NCI-H2196 (cell line): ENCODE measurements at regions not wholly inside any gene's neighbourhood (a gene's known extent, or its start where the extent isn't known, plus 50 kb on each side); places are given as distances from the start of the nearest gene placed in this dataset.

ENCODE experiments used
- DNase-seq: peaks from one replicate; lab custom pipeline; 2025; ENCODE audit not compliant: unreplicated experiment; lab: John Stamatoyannopoulos, UW

GRCh38 chr19:31500197-31500830 is 151.1 kb upstream of the TSHZ3 start:
- DNase-seq, result no peak

DNA sequence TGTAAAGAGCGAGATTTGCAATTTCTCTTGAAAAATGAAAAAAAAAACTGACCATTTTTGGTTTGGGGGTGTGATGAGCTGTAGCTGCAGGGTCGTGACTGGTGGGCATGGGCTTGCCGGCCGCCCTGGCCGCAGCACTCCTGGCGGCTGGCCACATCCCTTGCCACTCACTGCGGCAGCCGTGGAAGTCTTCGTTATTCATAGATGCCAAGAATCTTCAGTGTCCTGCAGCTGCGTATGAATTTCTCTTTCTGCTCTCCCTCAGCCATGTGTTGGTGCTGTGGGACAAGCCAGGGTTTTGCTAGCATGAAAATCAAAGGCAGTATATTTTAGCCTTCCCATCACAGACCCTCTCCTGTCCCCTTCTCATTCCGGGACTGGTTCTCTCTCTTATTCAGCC is 151.7 kb upstream of the TSHZ3 start:
- no peak for DNase-seq

DNA sequence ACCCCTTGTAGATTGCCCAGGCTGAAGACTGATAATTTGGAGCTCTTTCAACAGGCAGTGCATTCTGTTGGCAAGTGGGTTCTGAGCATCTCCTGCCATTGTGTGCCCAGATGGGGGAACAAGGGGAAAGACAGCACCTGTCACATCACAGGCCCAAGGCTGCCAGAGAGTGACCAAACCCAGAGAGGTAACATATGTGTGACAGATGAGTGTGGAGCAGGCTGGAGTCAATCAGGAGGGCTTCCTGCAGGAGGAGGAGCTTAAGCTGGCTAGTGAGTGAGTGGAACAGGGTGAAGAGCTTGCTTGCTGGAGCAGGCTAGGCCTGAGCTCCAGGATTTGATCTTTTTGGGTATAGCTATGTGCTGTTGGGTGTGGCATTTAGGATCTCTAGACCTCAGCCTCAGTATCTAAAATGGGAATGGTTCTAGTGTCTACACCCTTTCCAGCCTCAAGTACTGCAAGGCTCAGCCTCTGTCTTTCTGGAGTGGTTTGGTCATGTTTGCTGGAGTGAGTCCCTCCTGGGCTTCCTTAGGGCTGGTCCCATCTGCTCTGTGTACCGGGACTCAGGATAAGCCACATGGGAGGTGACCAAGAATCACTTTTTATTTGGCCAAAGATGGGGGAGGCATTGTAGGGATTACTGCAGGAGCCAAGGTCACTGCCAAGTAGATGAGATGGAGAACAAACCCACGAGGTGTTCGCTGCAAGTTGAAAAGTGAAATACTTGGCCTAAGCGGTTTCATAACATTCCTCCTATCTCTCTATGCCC is 152.4 kb upstream of the TSHZ3 start:
- DNase-seq, result no peak

DNA sequence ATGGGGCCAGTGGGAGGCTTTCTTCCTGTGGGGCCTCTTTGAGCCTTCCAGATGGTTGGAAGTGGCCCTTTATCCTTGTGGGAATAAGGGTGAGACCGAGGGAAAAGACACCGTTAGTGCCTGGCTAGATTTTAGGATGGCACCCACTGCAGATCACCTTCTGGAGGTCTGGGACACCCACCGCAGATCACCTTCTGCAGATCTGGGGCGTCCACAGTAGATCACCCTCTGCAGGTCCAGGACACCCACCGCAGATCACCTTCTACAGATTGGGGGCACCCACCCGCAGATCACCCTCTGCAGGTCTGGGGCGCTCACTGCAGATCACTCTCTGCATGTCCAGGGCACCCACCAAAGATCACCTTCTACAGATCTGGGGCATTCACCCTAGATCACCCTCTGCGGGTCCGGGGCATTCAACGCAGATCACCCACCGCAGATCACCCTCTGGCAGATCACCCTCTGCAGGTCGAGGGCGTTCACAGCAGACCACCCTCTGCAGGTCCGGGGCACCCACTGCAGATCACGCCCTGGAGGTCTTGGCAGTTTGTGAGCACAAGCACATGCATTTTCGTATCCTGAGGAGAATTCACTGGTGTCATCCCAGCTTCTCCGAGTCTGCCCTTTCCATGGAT is 153.4 kb upstream of the TSHZ3 start:
- DNase-seq, result no peak

DNA sequence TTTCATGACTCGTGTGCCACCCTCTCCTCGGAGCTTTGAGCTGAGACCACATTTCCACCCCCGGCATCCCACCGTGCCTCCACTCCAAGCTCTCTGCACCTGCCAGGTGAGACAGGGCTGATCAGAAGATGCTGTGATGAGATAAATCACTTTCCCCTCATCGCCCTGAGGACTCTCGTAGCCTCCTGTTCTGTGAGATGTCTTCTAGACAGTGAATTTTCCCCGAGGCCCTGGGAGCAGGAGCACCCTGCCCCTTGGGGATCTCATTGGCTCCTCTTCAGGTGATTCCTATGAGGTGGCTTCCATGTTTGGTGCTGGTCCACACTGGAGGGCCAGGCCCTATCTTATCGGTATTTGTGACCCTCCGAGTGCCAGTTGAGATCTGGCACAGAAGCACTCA is 154.0 kb upstream of the TSHZ3 start:
- DNase-seq, result no peak

GRCh38 chr19:31504221-31504620 is 155.0 kb upstream of the TSHZ3 start:
- no peak for DNase-seq

- no peak for DNase-seq
Observed at GRCh38 chr19:31505596-31505910, 156.3 kb upstream of the TSHZ3 start.

DNA sequence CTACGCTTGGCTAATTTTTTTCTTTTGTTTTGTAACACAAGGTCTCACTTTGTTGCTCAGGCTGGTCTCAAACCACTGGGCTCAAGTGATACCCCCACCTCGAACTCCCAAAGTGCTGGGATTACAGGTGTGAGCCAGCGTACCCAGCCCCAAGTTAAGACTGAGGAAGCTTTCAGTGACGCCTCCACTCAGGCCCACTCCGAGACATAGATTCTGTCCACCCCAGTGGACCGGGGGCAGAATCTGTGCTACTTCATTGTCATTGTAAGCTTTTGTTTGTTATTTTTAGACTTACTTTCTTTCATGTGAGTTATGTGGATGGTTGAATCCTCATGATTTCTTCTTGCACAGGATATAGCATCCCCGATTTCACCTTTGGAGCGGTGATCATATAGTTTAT is 156.9 kb upstream of the TSHZ3 start:
- DNase-seq, result no peak

DNA sequence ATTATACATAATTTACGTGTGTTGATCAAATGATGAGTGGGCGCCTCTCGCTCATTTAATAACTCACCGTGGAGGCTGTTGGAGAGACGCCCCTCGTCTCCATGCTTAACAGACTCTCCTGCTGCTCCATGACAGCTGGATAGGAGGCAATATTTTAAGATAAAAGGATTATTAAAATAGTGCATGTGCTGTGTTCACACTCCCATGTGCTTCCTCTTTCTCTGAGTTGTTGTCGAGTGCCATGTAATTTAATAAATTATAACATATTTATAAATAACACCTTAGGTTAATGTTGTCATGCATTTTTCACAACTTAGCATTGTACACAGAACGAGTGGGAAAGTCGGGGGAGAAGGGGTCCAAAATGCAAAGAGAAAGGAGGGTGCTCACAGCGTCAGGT is 161.4 kb upstream of the TSHZ3 start:
- no peak for DNase-seq

DNA sequence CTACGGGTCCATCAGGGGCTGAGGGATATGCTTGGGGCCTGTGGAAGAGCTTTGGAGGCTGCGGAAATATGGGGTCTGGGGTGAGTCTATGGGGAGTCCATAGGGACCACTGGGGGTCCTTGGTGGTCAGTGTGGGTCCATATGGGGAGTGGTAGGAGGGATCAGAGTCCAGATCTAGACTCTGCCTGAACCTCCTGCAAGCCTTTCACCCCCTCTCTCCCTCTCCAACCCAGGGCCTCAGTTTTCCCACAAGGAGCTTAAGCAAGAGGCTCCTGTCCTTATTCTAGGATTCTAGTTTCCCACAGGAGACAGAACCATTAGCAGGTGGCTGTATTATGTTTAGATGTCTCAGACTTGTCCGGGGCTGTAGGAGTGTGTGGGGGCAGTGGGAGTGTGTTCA is 161.9 kb upstream of the TSHZ3 start:
- no peak for DNase-seq

- no peak for DNase-seq
Observed at GRCh38 chr19:31511696-31512095, 162.5 kb upstream of the TSHZ3 start.

DNA sequence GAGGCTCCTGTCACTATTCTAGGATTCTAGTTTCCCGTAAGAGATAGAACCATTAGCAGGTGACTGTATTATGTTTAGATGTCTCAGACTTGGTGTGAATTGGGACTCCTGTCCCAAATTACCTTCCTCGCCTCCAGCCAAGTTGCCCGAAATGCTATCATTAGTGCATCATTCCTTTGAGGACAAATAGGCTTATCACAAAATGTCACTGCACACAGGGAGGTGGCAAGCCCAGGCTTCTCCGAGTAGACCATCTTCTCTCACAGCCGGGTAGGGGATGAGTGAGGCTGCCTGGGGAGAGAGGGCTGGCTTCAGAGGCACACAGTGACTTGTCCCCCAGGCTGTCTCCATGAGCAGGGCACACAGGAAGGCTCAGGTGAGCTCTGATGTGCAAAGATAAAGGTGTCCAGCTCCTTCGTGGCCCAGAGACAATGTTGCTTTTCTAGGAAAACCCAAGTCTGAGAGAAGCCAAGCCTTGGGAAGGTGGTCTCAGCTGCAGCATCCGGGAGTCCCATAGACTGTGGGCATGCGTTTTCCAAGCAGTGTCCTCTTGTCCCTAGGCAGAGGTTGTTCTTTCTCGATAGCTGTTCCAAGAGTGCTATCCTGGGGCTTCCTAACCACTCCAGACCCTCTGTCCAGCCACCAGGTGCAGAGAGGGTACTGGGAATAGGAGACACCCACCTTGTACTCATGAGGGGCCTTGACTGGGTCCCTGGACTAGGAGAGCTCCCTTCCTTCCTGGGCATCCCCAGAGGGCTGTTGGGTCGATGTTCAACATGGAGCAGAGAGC is 163.1 kb upstream of the TSHZ3 start:
- DNase-seq, result no peak

DNA sequence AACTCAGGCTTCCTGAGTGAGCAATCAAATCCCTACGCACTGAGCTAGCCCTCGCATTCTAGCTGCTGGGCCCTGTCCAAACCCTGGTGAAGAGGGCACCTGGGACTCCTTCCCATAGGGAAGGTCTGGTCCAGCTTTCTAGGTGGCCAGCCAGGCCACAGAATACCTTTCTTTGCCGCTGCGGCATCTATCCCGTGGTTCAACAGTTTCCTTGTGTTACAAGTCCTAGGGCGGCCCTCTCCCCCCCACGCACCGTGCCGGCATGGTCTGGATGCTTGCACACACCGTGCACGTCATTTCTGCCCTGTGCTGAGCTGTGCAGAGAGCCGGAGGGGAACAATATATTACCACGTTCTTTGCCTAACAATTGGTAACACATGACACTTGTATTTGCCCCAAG is 164.6 kb upstream of the TSHZ3 start:
- DNase-seq, result no peak

DNA sequence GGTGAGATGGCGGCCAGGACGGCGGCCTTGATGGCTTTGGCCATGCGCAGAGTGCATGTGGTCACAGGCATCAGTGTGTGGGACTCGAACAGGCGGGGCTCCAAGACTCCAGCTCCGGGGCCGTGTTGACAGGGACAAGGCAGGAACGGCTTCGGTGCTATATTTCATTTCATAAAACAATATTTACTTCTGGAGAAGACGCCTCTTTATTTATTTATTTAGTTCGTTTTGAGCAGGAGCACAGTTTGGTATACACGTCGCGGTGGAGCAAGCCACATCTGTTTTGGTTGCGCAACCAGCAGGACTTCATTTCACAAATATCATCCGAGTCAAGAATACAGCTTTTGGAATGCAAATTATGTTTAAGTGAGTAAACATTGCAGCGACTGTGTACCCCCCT is 166.7 kb upstream of the TSHZ3 start:
- no peak for DNase-seq

DNA sequence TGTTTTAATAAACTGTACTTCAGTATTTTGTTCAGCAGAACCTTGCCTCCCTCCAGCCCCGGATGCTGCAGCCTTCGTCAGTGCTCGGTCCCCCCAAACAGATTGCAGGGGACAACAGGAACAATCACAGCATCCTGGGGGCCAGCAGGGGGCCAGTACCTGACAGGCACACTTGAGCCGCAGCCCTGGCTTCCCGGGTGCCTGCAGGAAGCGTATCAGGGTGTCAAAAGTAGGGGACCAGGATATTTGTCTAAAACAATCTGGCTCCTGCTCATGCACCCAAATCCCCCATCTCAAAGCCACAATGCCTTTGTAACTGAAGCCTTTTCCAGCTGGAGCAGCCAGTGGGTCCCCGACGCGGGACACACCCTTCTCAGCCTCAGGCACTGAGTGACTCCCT is 167.5 kb upstream of the TSHZ3 start:
- DNase-seq, result no peak

GRCh38 chr19:31517224-31518180 is 168.3 kb upstream of the TSHZ3 start:
- DNase-seq, result no peak

DNA sequence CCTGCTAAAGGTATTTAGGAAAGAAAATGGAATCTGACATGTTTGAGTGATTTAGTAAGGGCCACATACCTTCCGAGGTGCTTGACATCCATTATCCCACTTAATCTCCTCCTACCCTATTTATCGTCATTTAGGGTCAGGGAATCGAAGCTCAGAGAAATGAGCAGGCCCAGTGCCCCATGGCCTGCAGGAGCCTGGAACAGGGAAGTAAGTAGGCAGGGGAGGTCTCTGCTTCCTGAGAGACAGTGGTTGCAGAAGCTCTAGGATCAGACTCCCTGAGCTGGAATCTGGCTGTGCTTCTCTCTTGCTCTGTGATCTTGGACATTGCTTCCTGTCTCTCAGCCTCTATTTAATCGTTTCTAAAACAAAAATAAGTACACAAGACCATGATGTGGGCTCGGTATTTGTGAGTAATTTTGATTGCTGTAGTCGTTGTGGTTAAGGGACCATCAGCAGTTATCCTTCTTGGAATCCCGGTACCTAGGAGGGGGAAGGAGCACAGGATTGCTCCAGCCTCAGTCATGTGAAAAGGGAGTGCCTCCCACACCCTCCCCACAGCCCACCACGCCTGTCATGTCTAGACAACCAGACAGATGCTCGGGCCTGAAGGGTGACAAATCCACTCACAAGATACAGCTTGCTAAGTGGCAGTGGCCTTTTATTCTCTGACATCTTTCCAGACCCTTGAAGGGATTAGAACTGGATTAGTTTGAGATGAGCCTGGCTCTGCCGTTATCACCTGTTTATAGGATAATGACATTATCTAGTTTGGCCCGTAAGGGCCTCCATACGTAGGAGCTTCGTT is 169.2 kb upstream of the TSHZ3 start:
- DNase-seq, result no peak

DNA sequence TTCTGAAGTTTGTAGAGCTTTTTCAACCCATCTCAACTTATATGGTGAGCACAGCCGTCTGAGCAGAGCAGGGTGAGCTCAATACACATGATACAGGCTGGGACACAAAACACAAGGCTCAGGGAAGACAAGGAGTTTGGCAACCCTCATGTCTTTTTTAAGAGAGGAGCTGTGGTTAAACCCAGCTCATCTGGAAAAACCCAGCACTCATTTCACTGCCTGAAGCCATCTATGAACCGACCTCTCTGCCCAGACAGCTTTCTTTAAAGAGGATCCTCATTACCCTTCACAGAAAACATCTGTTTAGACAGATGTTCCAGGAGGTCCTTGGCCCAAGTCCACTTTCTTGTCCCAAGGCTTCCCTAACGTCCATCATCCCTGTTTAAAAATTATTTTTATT is 170.0 kb upstream of the TSHZ3 start:
- DNase-seq, result no peak

DNA sequence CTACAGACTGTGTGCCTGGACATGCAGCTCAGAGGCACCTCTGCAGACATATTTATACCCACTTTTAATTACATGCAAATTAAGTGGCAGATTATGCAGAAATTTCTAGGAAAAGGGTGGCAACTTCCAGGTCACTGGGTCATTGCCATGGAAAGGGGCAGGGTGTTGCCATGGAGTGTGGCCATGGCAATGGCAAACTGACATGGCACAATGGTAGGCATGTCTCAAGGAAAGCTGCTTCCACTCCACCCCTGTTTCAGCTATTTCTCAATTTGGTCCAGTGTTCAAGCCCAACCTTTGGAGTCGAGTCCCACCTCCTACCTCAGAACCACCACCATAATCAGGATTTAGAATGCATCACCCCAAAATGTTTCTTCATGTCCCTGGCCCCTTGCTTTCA is 170.7 kb upstream of the TSHZ3 start:
- no peak for DNase-seq

DNA sequence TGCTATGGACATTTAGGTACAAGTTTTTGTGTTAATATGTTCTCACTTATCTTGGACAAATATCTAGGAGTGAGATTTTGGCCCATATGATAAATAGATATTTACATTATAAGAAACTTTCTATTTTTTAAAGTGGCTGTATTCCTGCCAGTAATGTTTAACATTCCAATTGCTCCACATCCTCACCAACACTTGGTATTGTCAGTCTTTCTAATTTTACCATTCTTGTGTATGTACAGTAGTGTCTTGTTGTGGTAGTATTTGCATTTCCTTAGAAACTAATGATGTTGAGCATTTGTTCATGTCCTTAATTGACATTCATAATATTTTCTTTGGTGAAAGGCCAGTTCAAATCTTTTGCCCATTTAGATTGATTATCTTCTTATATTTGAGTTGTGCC is 171.4 kb upstream of the TSHZ3 start:
- no peak for DNase-seq
